ENCODE measurements at regions not wholly inside any gene's neighbourhood (a gene's known extent, or its start where the extent isn't known, plus 50 kb on each side); places are given as distances from the start of the nearest gene placed in this dataset.
"Not testable (repeated sequence)": the region's sequence is repeated elsewhere in the genome, so short reads cannot be mapped to it uniquely, and the experiment has no call there.

- intact Hi-C loops (cut with DNase I): no loop called here
Measured at GRCh38 chr15:24223739-24224138, 451.8 kb upstream of the NPAP1 start.

GRCh38 chr15:24224161-24224560 is 451.4 kb upstream of the NPAP1 start:
- 81% methylated on average over 1 of the region's 1 CpG for WGBS

More at GRCh38 chr15:24223739-24224138, 451.8 kb upstream of the NPAP1 start:
- H3K4me3 ChIP-seq: no peak overlapping the region
- WGBS: 63% methylated on average over 7 of the region's 7 CpGs
- DNase-seq (ENCODE audit: low spot score): no peak
- no peak overlapping the region for H3K27ac ChIP-seq
- TF ChIP-seq POLR2A (IDR thresholded peaks at IDR 0.05) (no peak), CTCF (IDR thresholded peaks at IDR 0.05) (no peak), POLR2AphosphoS5 (IDR thresholded peaks at IDR 0.05) (no peak)
- no peaks in the 10 kb centered on the region for H3K36me3 ChIP-seq
- H3K27me3 ChIP-seq (replicated peaks; ENCODE audit: insufficient read depth): no peaks in the 10 kb centered on the region
- no peaks in the 10 kb centered on the region for H3K9me3 ChIP-seq
- no peaks in the 10 kb centered on the region for H3K4me1 ChIP-seq (replicated peaks)

GRCh38 chr15:24228922-24229321 is 446.7 kb upstream of the NPAP1 start:
- 80% methylated on average over 7 of the region's 7 CpGs for WGBS
- DNase-seq (ENCODE audit: low spot score); H3K4me3 ChIP-seq; H3K27ac ChIP-seq; H3K27me3 ChIP-seq (replicated peaks; ENCODE audit: insufficient read depth); H3K36me3 ChIP-seq; intact Hi-C loops (cut with DNase I); H3K4me1 ChIP-seq (replicated peaks); H3K9me3 ChIP-seq: not testable (repeated sequence)

More at GRCh38 chr15:24224161-24224560, 451.4 kb upstream of the NPAP1 start:
- Histone ChIP-seq H3K9me3 (no peaks in the 10 kb centered on the region), H3K4me3 (no peak overlapping the region), H3K27me3 (replicated peaks; ENCODE audit: insufficient read depth) (no peaks in the 10 kb centered on the region), H3K4me1 (replicated peaks) (no peaks in the 10 kb centered on the region), H3K36me3 (no peaks in the 10 kb centered on the region), H3K27ac (no peak overlapping the region)
- intact Hi-C loops (cut with DNase I): no loop called here
- DNase-seq (ENCODE audit: low spot score): no peak
- TF ChIP-seq POLR2AphosphoS5 (IDR thresholded peaks at IDR 0.05): no peak
- no peak for TF ChIP-seq CTCF (IDR thresholded peaks at IDR 0.05)
- TF ChIP-seq POLR2A (IDR thresholded peaks at IDR 0.05): no peak

GRCh38 chr15:24233134-24233533 is 442.4 kb upstream of the NPAP1 start:
- H3K27me3 ChIP-seq (replicated peaks; ENCODE audit: insufficient read depth); H3K9me3 ChIP-seq; H3K4me3 ChIP-seq; H3K4me1 ChIP-seq (replicated peaks); DNase-seq (ENCODE audit: low spot score); H3K27ac ChIP-seq; intact Hi-C loops (cut with DNase I); H3K36me3 ChIP-seq: not testable (repeated sequence)
- WGBS: 75% methylated on average over 3 of the region's 3 CpGs

GRCh38 chr15:24240580-24240979 is 435.0 kb upstream of the NPAP1 start:
- 88% methylated on average over 5 of the region's 5 CpGs for WGBS
- H3K9me3 ChIP-seq; intact Hi-C loops (cut with DNase I): not testable (repeated sequence)

GRCh38 chr15:24259106-24259505 is 416.5 kb upstream of the NPAP1 start:
- H3K27ac ChIP-seq; intact Hi-C loops (cut with DNase I); H3K27me3 ChIP-seq (replicated peaks; ENCODE audit: insufficient read depth); H3K36me3 ChIP-seq; DNase-seq (ENCODE audit: low spot score); H3K4me1 ChIP-seq (replicated peaks); H3K9me3 ChIP-seq; H3K4me3 ChIP-seq: not testable (repeated sequence)
- 48% methylated on average over 3 of the region's 3 CpGs for WGBS

More at GRCh38 chr15:24240580-24240979, 435.0 kb upstream of the NPAP1 start:
- H3K4me3 ChIP-seq; H3K27me3 ChIP-seq (replicated peaks; ENCODE audit: insufficient read depth); H3K4me1 ChIP-seq (replicated peaks); DNase-seq (ENCODE audit: low spot score); H3K27ac ChIP-seq; H3K36me3 ChIP-seq: not testable (repeated sequence)

- H3K36me3 ChIP-seq; intact Hi-C loops (cut with DNase I); H3K27me3 ChIP-seq (replicated peaks; ENCODE audit: insufficient read depth); H3K27ac ChIP-seq; H3K4me3 ChIP-seq; H3K4me1 ChIP-seq (replicated peaks); H3K9me3 ChIP-seq; DNase-seq (ENCODE audit: low spot score): not testable (repeated sequence)
- WGBS: 81% methylated on average over 10 of the region's 10 CpGs
Measured at GRCh38 chr15:24260407-24260806, 415.2 kb upstream of the NPAP1 start.

GRCh38 chr15:24260854-24261253 is 414.7 kb upstream of the NPAP1 start:
- H3K36me3 ChIP-seq; H3K27ac ChIP-seq; DNase-seq (ENCODE audit: low spot score); H3K4me1 ChIP-seq (replicated peaks); intact Hi-C loops (cut with DNase I); H3K9me3 ChIP-seq; H3K4me3 ChIP-seq; H3K27me3 ChIP-seq (replicated peaks; ENCODE audit: insufficient read depth): not testable (repeated sequence)
- WGBS: 25% methylated on average over 9 of the region's 25 CpGs

GRCh38 chr15:24268536-24269165 is 406.9 kb upstream of the NPAP1 start:
- 45% methylated on average over 7 of the region's 7 CpGs for WGBS
- H3K9me3 ChIP-seq; H3K4me3 ChIP-seq; intact Hi-C loops (cut with DNase I); H3K27me3 ChIP-seq (replicated peaks; ENCODE audit: insufficient read depth); H3K27ac ChIP-seq; DNase-seq (ENCODE audit: low spot score); H3K36me3 ChIP-seq; H3K4me1 ChIP-seq (replicated peaks): not testable (repeated sequence)

Measured in prostate gland (tissue), 2 donors.